ENCODE measurements at regions not wholly inside any gene's neighbourhood (a gene's known extent, or its start where the extent isn't known, plus 50 kb on each side); places are given as distances from the start of the nearest gene placed in this dataset.

GRCh38 chr2:84292545-84292944 lies 166.5 kb downstream of the SUCLG1 start:
- Histone ChIP-seq H3K27ac (no peak overlapping the region), H3K4me1 (no peaks in the 10 kb centered on the region), H3K4me3 (no peak overlapping the region), H3K27me3 (no peaks in the 10 kb centered on the region), H3K9me3 (no peaks in the 10 kb centered on the region), H3K36me3 (no peaks in the 10 kb centered on the region)
- no peak for DNase-seq
- intact Hi-C loops (cut with DNase I) = no loop called here
- no peak for TF ChIP-seq CTCF (IDR thresholded peaks at IDR 0.05)
- no peak for ATAC-seq

- Histone ChIP-seq H3K36me3 (no peaks in the 10 kb centered on the region), H3K27me3 (no peaks in the 10 kb centered on the region), H3K4me3 (no peak overlapping the region), H3K4me1 (no peaks in the 10 kb centered on the region), H3K27ac (no peak overlapping the region), H3K9me3 (no peaks in the 10 kb centered on the region)
- DNase-seq (peak in 1 of 4 donors; percentile 63), ATAC-seq (no peak)
- intact Hi-C loops (cut with DNase I) = no loop called here
- no peak for TF ChIP-seq CTCF (IDR thresholded peaks at IDR 0.05)
These were observed 168.5 kb downstream of the SUCLG1 start for GRCh38 chr2:84290537-84290936.

GRCh38 chr2:84288293-84288692 lies 170.8 kb downstream of the SUCLG1 start:
- no peak for TF ChIP-seq CTCF (IDR thresholded peaks at IDR 0.05)
- Histone ChIP-seq H3K36me3 (no peaks in the 10 kb centered on the region), H3K4me3 (no peak overlapping the region), H3K27ac (no peak overlapping the region), H3K4me1 (no peaks in the 10 kb centered on the region), H3K27me3 (no peaks in the 10 kb centered on the region), H3K9me3 (no peaks in the 10 kb centered on the region)
- intact Hi-C loops (cut with DNase I) = no loop called here
- ATAC-seq (no peak), DNase-seq (no peak)

GRCh38 chr2:84286878-84287277 lies 172.2 kb downstream of the SUCLG1 start:
- Histone ChIP-seq H3K4me1 (no peaks in the 10 kb centered on the region), H3K4me3 (no peak overlapping the region), H3K27me3 (no peaks in the 10 kb centered on the region), H3K9me3 (no peaks in the 10 kb centered on the region), H3K36me3 (no peaks in the 10 kb centered on the region), H3K27ac (no peak overlapping the region)
- no peak for ATAC-seq
- TF ChIP-seq CTCF (IDR thresholded peaks at IDR 0.05) = no peak
- DNase-seq = no peak
- intact Hi-C loops (cut with DNase I) = no loop called here

GRCh38 chr2:84285056-84285747 lies 173.9 kb downstream of the SUCLG1 start:
- Histone ChIP-seq H3K9me3 (no peaks in the 10 kb centered on the region), H3K36me3 (no peaks in the 10 kb centered on the region), H3K4me1 (no peaks in the 10 kb centered on the region), H3K4me3 (no peak overlapping the region), H3K27ac (no peak overlapping the region), H3K27me3 (no peaks in the 10 kb centered on the region)
- DNase-seq (no peak), ATAC-seq (no peak)
- intact Hi-C loops (cut with DNase I) = no loop called here
- no peak for TF ChIP-seq CTCF (IDR thresholded peaks at IDR 0.05)

Measured in left lung (tissue), 4 donors.